ENCODE measurements at regions not wholly inside any gene's neighbourhood (a gene's known extent, or its start where the extent isn't known, plus 50 kb on each side); places are given as distances from the start of the nearest gene placed in this dataset.

GRCh38 chr14:87309557-87309956 is 683.4 kb downstream of the GALC start:
- Mint-ChIP-seq H3K27me3 (ENCODE audit: low read depth, poor library complexity) (peaks cover 9% of the 10 kb centered on the region), H3K27ac (no peak overlapping the region), H3K36me3 (ENCODE audit: low read depth) (no peaks in the 10 kb centered on the region), H3K4me1 (no peaks in the 10 kb centered on the region), H3K4me3 (no peak overlapping the region), H3K9me3 (no peaks in the 10 kb centered on the region)
- DNase-seq: no peak
- no peak for TF ChIP-seq CTCF (IDR thresholded peaks at IDR 0.05)

DNA sequence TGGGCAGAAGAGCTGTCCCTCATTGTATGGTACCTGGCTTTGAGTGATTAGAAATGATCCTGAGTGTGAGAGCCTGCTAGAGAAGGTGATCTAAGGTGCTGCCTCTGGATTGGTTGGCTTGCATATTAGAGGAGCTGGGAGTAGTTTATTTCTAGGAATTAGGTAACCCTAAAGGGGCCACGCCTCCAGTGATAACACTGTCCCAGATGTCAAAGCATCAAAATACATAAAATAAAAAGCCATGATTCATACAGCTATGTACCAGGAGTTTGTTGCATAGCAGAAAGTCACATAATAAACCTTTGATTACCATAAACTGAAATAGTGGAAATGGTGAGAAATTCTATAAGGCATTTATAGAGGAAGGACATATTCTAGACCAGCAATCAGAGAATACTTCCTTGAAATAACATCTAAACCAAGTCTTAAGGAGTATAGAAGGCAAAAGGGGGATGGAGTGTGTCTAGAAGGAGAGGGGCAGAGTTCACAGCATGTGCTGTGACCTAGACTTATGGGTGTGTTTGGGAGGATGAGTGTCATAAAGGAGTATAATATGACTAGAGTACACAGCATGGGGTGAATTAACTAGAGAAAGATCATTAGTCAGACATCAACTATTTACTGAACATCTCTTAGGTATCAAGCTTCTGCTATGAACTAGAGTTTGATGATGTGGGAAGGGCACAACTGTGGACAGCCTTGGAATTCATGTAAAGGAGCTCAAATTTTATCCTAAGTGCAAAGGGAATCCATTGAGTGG is 686.4 kb downstream of the GALC start:
- Mint-ChIP-seq H3K9me3 (no peaks in the 10 kb centered on the region), H3K4me3 (no peak overlapping the region), H3K36me3 (ENCODE audit: low read depth) (no peaks in the 10 kb centered on the region), H3K27ac (no peak overlapping the region), H3K4me1 (no peaks in the 10 kb centered on the region), H3K27me3 (ENCODE audit: low read depth, poor library complexity) (peaks cover 9% of the 10 kb centered on the region)
- TF ChIP-seq CTCF (IDR thresholded peaks at IDR 0.05): no peak
- DNase-seq: no peak

GRCh38 chr14:87305345-87305744 is 687.6 kb downstream of the GALC start:
- TF ChIP-seq CTCF (IDR thresholded peaks at IDR 0.05): no peak
- H3K36me3 Mint-ChIP-seq (ENCODE audit: low read depth): no peaks in the 10 kb centered on the region
- H3K27me3 Mint-ChIP-seq (ENCODE audit: low read depth, poor library complexity): peaks cover 6% of the 10 kb centered on the region
- H3K27ac Mint-ChIP-seq: no peak overlapping the region
- no peaks in the 10 kb centered on the region for H3K4me1 Mint-ChIP-seq
- H3K9me3 Mint-ChIP-seq: no peaks in the 10 kb centered on the region
- no peak for DNase-seq
- H3K4me3 Mint-ChIP-seq: no peak overlapping the region

GRCh38 chr14:87304404-87304803 is 688.6 kb downstream of the GALC start:
- DNase-seq: no peak
- H3K36me3 Mint-ChIP-seq (ENCODE audit: low read depth): no peaks in the 10 kb centered on the region
- H3K4me1 Mint-ChIP-seq: no peaks in the 10 kb centered on the region
- no peak overlapping the region for H3K27ac Mint-ChIP-seq
- no peaks in the 10 kb centered on the region for H3K9me3 Mint-ChIP-seq
- H3K27me3 Mint-ChIP-seq (ENCODE audit: low read depth, poor library complexity): peaks cover 3% of the 10 kb centered on the region
- no peak for TF ChIP-seq CTCF (IDR thresholded peaks at IDR 0.05)
- H3K4me3 Mint-ChIP-seq: no peak overlapping the region

DNA sequence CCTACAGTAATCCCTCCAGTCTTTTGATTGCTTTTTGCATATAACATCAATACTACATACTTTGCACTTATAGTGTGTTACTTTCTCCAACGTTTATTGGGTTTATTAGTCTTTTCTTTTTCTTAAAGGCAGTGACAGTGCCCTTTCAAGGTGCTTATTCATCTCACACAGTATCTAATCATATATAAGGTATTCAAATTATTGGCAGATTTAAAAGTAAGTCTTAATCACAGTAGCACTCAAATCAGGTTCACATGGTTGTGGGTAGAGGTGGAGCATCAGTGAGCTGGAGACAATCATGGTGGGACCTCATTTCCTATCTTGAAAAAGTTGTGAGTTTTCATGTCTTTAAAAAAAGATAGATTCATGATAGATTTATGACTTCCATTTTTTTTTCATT is 706.2 kb downstream of the GALC start:
- TF ChIP-seq CTCF (IDR thresholded peaks at IDR 0.05): no peak
- H3K4me1 Mint-ChIP-seq: no peaks in the 10 kb centered on the region
- H3K4me3 Mint-ChIP-seq: no peak overlapping the region
- H3K27ac Mint-ChIP-seq: no peak overlapping the region
- H3K36me3 Mint-ChIP-seq (ENCODE audit: low read depth): no peaks in the 10 kb centered on the region
- DNase-seq: no peak
- no peaks in the 10 kb centered on the region for H3K27me3 Mint-ChIP-seq (ENCODE audit: low read depth, poor library complexity)
- no peaks in the 10 kb centered on the region for H3K9me3 Mint-ChIP-seq

DNA sequence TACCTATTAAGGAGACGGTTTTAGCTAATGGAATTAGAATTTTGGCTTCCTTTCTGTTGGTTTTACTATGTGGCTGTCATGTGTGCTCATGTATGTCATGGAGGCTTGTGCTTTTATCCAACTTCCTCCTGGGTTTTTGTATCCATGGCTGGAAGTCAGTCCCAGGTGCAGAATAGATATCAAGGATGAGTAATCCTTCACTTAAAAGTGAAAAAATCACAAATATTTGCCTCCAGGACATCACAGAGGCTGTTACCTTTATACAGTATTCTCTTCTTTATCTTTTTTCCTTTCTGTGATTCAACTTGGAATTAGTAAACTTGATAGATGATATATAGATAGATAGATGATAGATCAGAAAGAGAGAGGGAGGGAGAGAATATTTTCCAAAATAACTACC is 706.8 kb downstream of the GALC start:
- Mint-ChIP-seq H3K9me3 (no peaks in the 10 kb centered on the region), H3K27ac (no peak overlapping the region), H3K36me3 (ENCODE audit: low read depth) (no peaks in the 10 kb centered on the region), H3K4me3 (no peak overlapping the region), H3K27me3 (ENCODE audit: low read depth, poor library complexity) (no peaks in the 10 kb centered on the region), H3K4me1 (no peaks in the 10 kb centered on the region)
- no peak for DNase-seq
- TF ChIP-seq CTCF (IDR thresholded peaks at IDR 0.05): no peak

Data from nephron progenitor cell (in vitro differentiated cells).